ENCODE measurements at regions not wholly inside any gene's neighbourhood (a gene's known extent, or its start where the extent isn't known, plus 50 kb on each side); places are given as distances from the start of the nearest gene placed in this dataset.
"Not testable (repeated sequence)": the region's sequence is repeated elsewhere in the genome, so short reads cannot be mapped to it uniquely, and the experiment has no call there.

- no peak overlapping the region for H3K27ac ChIP-seq
- H2AFZ ChIP-seq (ENCODE audit: low read depth): no peak overlapping the region
- no peaks in the 10 kb centered on the region for H3K4me1 ChIP-seq (ENCODE audit: low read depth, poor library complexity, severe bottlenecking)
- no peak overlapping the region for H3K9ac ChIP-seq
- H3K4me3 ChIP-seq (IDR thresholded peaks at IDR 0.05; ENCODE audit: insufficient read depth, low read depth, low read length): no peak overlapping the region
- H3K79me2 ChIP-seq (ENCODE audit: insufficient read depth, low read depth): no peaks in the 10 kb centered on the region
- no peaks in the 10 kb centered on the region for H3K36me3 ChIP-seq (ENCODE audit: insufficient read depth)
- H3K27me3 ChIP-seq (ENCODE audit: insufficient read depth, low read depth): peaks cover 10% of the 10 kb centered on the region; the same call in 1 of the 2 replicates
- H3K4me2 ChIP-seq: no peak overlapping the region
- no peaks in the 10 kb centered on the region for H4K20me1 ChIP-seq (ENCODE audit: insufficient read depth)
- TF ChIP-seq CTCF (conservative IDR thresholded peaks at IDR 0.05; ENCODE audit: low read depth, low read length): no peak
Measured at GRCh38 chr22:23453277-23453676, 126.8 kb downstream of the IGLL1 start.

- no peaks in the 10 kb centered on the region for H3K4me1 ChIP-seq (ENCODE audit: low read depth, poor library complexity, severe bottlenecking)
- H2AFZ ChIP-seq (ENCODE audit: low read depth): no peak overlapping the region
- no peaks in the 10 kb centered on the region for H3K36me3 ChIP-seq (ENCODE audit: insufficient read depth)
- no peaks in the 10 kb centered on the region for H3K79me2 ChIP-seq (ENCODE audit: insufficient read depth, low read depth)
- H3K4me3 ChIP-seq (IDR thresholded peaks at IDR 0.05; ENCODE audit: insufficient read depth, low read depth, low read length): no peak overlapping the region
- H3K4me2 ChIP-seq: no peak overlapping the region
- H3K27ac ChIP-seq: no peak overlapping the region
- H4K20me1 ChIP-seq (ENCODE audit: insufficient read depth): no peaks in the 10 kb centered on the region
- peaks cover 10% of the 10 kb centered on the region; the same call in 1 of the 2 replicates for H3K27me3 ChIP-seq (ENCODE audit: insufficient read depth, low read depth)
- H3K9ac ChIP-seq: no peak overlapping the region
- TF ChIP-seq CTCF (conservative IDR thresholded peaks at IDR 0.05; ENCODE audit: low read depth, low read length): no peak
Measured at GRCh38 chr22:23452231-23453010, 127.7 kb downstream of the IGLL1 start.

GRCh38 chr22:23451452-23452230 is 128.4 kb downstream of the IGLL1 start:
- not testable (repeated sequence) for H3K4me3 ChIP-seq (IDR thresholded peaks at IDR 0.05; ENCODE audit: insufficient read depth, low read depth, low read length); H3K79me2 ChIP-seq (ENCODE audit: insufficient read depth, low read depth); H3K27ac ChIP-seq; H3K4me1 ChIP-seq (ENCODE audit: low read depth, poor library complexity, severe bottlenecking); H2AFZ ChIP-seq (ENCODE audit: low read depth); H4K20me1 ChIP-seq (ENCODE audit: insufficient read depth); H3K4me2 ChIP-seq; H3K36me3 ChIP-seq (ENCODE audit: insufficient read depth); H3K9ac ChIP-seq; H3K27me3 ChIP-seq (ENCODE audit: insufficient read depth, low read depth)

DNA sequence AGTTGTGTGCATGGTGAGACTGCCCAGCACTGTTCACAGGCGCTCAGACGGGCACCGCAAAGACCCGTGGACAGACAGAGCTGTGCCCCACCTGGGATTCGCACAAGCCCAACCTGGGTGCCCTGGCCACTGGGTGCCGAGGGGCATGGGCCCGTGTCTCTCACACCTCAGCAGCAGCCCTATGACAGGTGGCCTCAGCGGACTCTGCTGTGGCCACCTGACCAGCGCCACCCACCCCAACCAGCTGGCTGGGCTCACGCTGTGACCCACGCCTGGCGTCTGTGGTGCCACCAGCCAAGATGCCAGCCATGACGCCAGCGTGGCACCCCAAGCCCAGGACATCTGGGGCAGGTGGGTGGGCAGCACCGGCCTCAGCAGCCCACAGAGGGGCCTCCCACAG is 129.3 kb downstream of the IGLL1 start:
- H3K9ac ChIP-seq; H3K36me3 ChIP-seq (ENCODE audit: insufficient read depth); H2AFZ ChIP-seq (ENCODE audit: low read depth); H3K27me3 ChIP-seq (ENCODE audit: insufficient read depth, low read depth); H3K4me2 ChIP-seq; H3K4me3 ChIP-seq (IDR thresholded peaks at IDR 0.05; ENCODE audit: insufficient read depth, low read depth, low read length); H3K4me1 ChIP-seq (ENCODE audit: low read depth, poor library complexity, severe bottlenecking); H3K79me2 ChIP-seq (ENCODE audit: insufficient read depth, low read depth); H3K27ac ChIP-seq; H4K20me1 ChIP-seq (ENCODE audit: insufficient read depth): not testable (repeated sequence)

DNA sequence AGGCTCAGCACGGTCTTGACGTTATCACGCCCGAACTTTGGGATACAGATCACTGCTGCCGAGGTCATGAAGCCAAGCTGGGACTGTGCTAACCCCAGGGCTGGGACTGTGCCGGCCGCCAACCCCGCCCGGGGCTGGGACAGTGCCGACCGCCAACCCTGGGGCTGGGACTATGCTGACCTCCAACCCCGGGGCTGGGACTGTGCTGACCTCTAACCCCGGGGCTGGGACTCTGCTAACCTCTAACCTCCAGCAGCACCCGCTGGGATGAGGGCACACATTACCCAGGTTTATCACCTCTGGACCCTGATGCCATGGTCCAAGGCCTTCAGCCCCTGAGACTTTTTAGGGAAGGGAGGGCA is 129.7 kb downstream of the IGLL1 start:
- Histone ChIP-seq H3K79me2 (ENCODE audit: insufficient read depth, low read depth) (no peaks in the 10 kb centered on the region), H3K4me1 (ENCODE audit: low read depth, poor library complexity, severe bottlenecking) (no peaks in the 10 kb centered on the region), H3K9ac (no peak overlapping the region), H3K27ac (no peak overlapping the region), H2AFZ (ENCODE audit: low read depth) (no peak overlapping the region), H3K4me2 (no peak overlapping the region), H4K20me1 (ENCODE audit: insufficient read depth) (no peaks in the 10 kb centered on the region), H3K27me3 (ENCODE audit: insufficient read depth, low read depth) (peaks cover 10% of the 10 kb centered on the region; the same call in 1 of the 2 replicates), H3K4me3 (IDR thresholded peaks at IDR 0.05; ENCODE audit: insufficient read depth, low read depth, low read length) (no peak overlapping the region), H3K36me3 (ENCODE audit: insufficient read depth) (no peaks in the 10 kb centered on the region)
- TF ChIP-seq CTCF (conservative IDR thresholded peaks at IDR 0.05; ENCODE audit: low read depth, low read length): no peak

GRCh38 chr22:23449748-23450433 is 130.2 kb downstream of the IGLL1 start:
- H3K4me3 ChIP-seq (IDR thresholded peaks at IDR 0.05; ENCODE audit: insufficient read depth, low read depth, low read length); H3K27ac ChIP-seq; H3K79me2 ChIP-seq (ENCODE audit: insufficient read depth, low read depth); H3K27me3 ChIP-seq (ENCODE audit: insufficient read depth, low read depth); H3K4me1 ChIP-seq (ENCODE audit: low read depth, poor library complexity, severe bottlenecking); H3K4me2 ChIP-seq; H3K36me3 ChIP-seq (ENCODE audit: insufficient read depth); H3K9ac ChIP-seq; H2AFZ ChIP-seq (ENCODE audit: low read depth); H4K20me1 ChIP-seq (ENCODE audit: insufficient read depth): not testable (repeated sequence)

- H3K9ac ChIP-seq: not testable (repeated sequence)
Measured at GRCh38 chr22:23448499-23449288, 131.4 kb downstream of the IGLL1 start.

More at GRCh38 chr22:23448499-23449288, 131.4 kb downstream of the IGLL1 start:
- not testable (repeated sequence) for H3K27ac ChIP-seq; H3K4me1 ChIP-seq (ENCODE audit: low read depth, poor library complexity, severe bottlenecking); H3K4me2 ChIP-seq; H3K36me3 ChIP-seq (ENCODE audit: insufficient read depth); H4K20me1 ChIP-seq (ENCODE audit: insufficient read depth); H3K79me2 ChIP-seq (ENCODE audit: insufficient read depth, low read depth); H2AFZ ChIP-seq (ENCODE audit: low read depth); H3K27me3 ChIP-seq (ENCODE audit: insufficient read depth, low read depth); H3K4me3 ChIP-seq (IDR thresholded peaks at IDR 0.05; ENCODE audit: insufficient read depth, low read depth, low read length)
